ENCODE measurements at regions not wholly inside any gene's neighbourhood (a gene's known extent, or its start where the extent isn't known, plus 50 kb on each side); places are given as distances from the start of the nearest gene placed in this dataset.

GRCh38 chr10:33722067-33722466 is 387.6 kb upstream of the NRP1 start:
- Histone ChIP-seq H3K27ac (ENCODE audit: control insufficient read depth, insufficient read depth, low read length) (no peak overlapping the region), H3K9me1 (ENCODE audit: control insufficient read depth, extremely low read depth, insufficient read depth, low read length) (no peaks in the 10 kb centered on the region), H3K79me2 (ENCODE audit: control insufficient read depth, insufficient read depth, low read length) (no peaks in the 10 kb centered on the region), H3K9me3 (ENCODE audit: control insufficient read depth, low read depth, low read length) (no peaks in the 10 kb centered on the region), H2AFZ (ENCODE audit: control insufficient read depth, low read length) (no peak overlapping the region), H3K36me3 (ENCODE audit: control insufficient read depth in 2 of 2, extremely low read depth in 1 of 2, insufficient read depth in 2 of 2, low read length in 2 of 2) (no peaks in the 10 kb centered on the region), H4K20me1 (ENCODE audit: control insufficient read depth, extremely low read depth, insufficient read depth, low read length) (no peaks in the 10 kb centered on the region), H3K4me3 (ENCODE audit: control insufficient read depth in 2 of 3, extremely low read depth in 1 of 3, insufficient read depth in 2 of 3, low read depth in 1 of 3, low read length in 3 of 3) (no peak overlapping the region), H3K9ac (ENCODE audit: control insufficient read depth, extremely low read depth, insufficient read depth, low read length) (no peak overlapping the region), H3K27me3 (ENCODE audit: control insufficient read depth, extremely low read depth, insufficient read depth, low read length) (no peaks in the 10 kb centered on the region), H3K4me1 (ENCODE audit: control insufficient read depth, extremely low read depth, insufficient read depth, low read length) (no peaks in the 10 kb centered on the region), H3K4me2 (ENCODE audit: control insufficient read depth, extremely low read depth, insufficient read depth, low read depth, low read length) (no peak overlapping the region)
- dilution Hi-C loops (cut with MboI; ENCODE audit: extremely low pct_ligation_motif_present, low sequenced_read_pairs) = no loop called here
- TF ChIP-seq EZH2 (IDR thresholded peaks at IDR 0.05; ENCODE audit: low read length) = no peak
- no peak for TF ChIP-seq CTCF (optimal IDR thresholded peaks at IDR 0.05 in 1 of 3, IDR thresholded peaks at IDR 0.05 in 1 of 3, conservative IDR thresholded peaks at IDR 0.05 in 1 of 3; ENCODE audit: extremely low read depth in 1 of 3, insufficient read depth in 2 of 3, low read length in 3 of 3)
- DNase-seq (ENCODE audit: low read depth, low spot score) (no peak), FAIRE-seq (no peak)

GRCh38 chr10:33721509-33721908 is 387.0 kb upstream of the NRP1 start:
- FAIRE-seq (no peak), DNase-seq (ENCODE audit: low read depth, low spot score) (no peak)
- no peaks in the 10 kb centered on the region for H3K27me3 ChIP-seq (ENCODE audit: control insufficient read depth, extremely low read depth, insufficient read depth, low read length)
- H4K20me1 ChIP-seq (ENCODE audit: control insufficient read depth, extremely low read depth, insufficient read depth, low read length) = no peaks in the 10 kb centered on the region
- no peaks in the 10 kb centered on the region for H3K4me1 ChIP-seq (ENCODE audit: control insufficient read depth, extremely low read depth, insufficient read depth, low read length)
- H3K4me3 ChIP-seq (ENCODE audit: control insufficient read depth in 2 of 3, extremely low read depth in 1 of 3, insufficient read depth in 2 of 3, low read depth in 1 of 3, low read length in 3 of 3) = no peak overlapping the region
- no peaks in the 10 kb centered on the region for H3K9me3 ChIP-seq (ENCODE audit: control insufficient read depth, low read depth, low read length)
- no peak overlapping the region for H3K27ac ChIP-seq (ENCODE audit: control insufficient read depth, insufficient read depth, low read length)
- no peak overlapping the region for H3K4me2 ChIP-seq (ENCODE audit: control insufficient read depth, extremely low read depth, insufficient read depth, low read depth, low read length)
- H3K9me1 ChIP-seq (ENCODE audit: control insufficient read depth, extremely low read depth, insufficient read depth, low read length) = no peaks in the 10 kb centered on the region
- H3K36me3 ChIP-seq (ENCODE audit: control insufficient read depth in 2 of 2, extremely low read depth in 1 of 2, insufficient read depth in 2 of 2, low read length in 2 of 2) = no peaks in the 10 kb centered on the region
- TF ChIP-seq EZH2 (IDR thresholded peaks at IDR 0.05; ENCODE audit: low read length) (no peak), CTCF (optimal IDR thresholded peaks at IDR 0.05 in 1 of 3, IDR thresholded peaks at IDR 0.05 in 1 of 3, conservative IDR thresholded peaks at IDR 0.05 in 1 of 3; ENCODE audit: extremely low read depth in 1 of 3, insufficient read depth in 2 of 3, low read length in 3 of 3) (no peak)
- no peaks in the 10 kb centered on the region for H3K79me2 ChIP-seq (ENCODE audit: control insufficient read depth, insufficient read depth, low read length)
- no peak overlapping the region for H3K9ac ChIP-seq (ENCODE audit: control insufficient read depth, extremely low read depth, insufficient read depth, low read length)
- dilution Hi-C loops (cut with MboI; ENCODE audit: extremely low pct_ligation_motif_present, low sequenced_read_pairs) = no loop called here
- no peak overlapping the region for H2AFZ ChIP-seq (ENCODE audit: control insufficient read depth, low read length)

Measured in keratinocyte (primary cell).